Progenitor cell of endocrine pancreas (in vitro differentiated cells): ENCODE measurements at regions not wholly inside any gene's neighbourhood (a gene's known extent, or its start where the extent isn't known, plus 50 kb on each side); places are given as distances from the start of the nearest gene placed in this dataset.

ENCODE experiments used
- DNase-seq: peaks from one replicate; pipeline ENCODE4 v3.0.0; 2021; ENCODE audit warnings: low spot score; ENCODE audit not compliant: unreplicated experiment
- H3K27ac Mint-ChIP-seq: 2 replicates; pipeline ENCODE4 v1.8.0; 2021; ENCODE audit warnings: mild to moderate bottlenecking, moderate library complexity, mixed read lengths
- H3K27me3 Mint-ChIP-seq: 2 replicates; pipeline ENCODE4 v1.8.0; 2021; ENCODE audit warnings: mixed read lengths
- H3K36me3 Mint-ChIP-seq: 2 replicates; pipeline ENCODE4 v1.8.0; 2022; ENCODE audit warnings: mixed read lengths; ENCODE audit not compliant: insufficient read depth
- H3K4me1 Mint-ChIP-seq: 2 replicates; pipeline ENCODE4 v1.8.0; 2021; ENCODE audit warnings: low read depth, mixed read lengths
- H3K4me3 Mint-ChIP-seq: 2 replicates; pipeline ENCODE4 v1.8.0; 2021; ENCODE audit warnings: low read depth, mild to moderate bottlenecking, moderate library complexity, mixed read lengths
- H3K9me3 Mint-ChIP-seq: 2 replicates; pipeline ENCODE4 v1.8.0; 2021; ENCODE audit warnings: low read depth, mixed read lengths
- CTCF ChIP-seq: fragments of 200-600 bp; sonication (generic); IDR thresholded peaks from one replicate; pipeline ENCODE4 v1.5.0; 2021; ENCODE audit warnings: antibody characterized with exemption, mild to moderate bottlenecking; ENCODE audit not compliant: unreplicated experiment

GRCh38 chr2:56709181-56709580, 525.4 kb downstream of the CCDC85A start:
- no peak overlapping the region for H3K4me3 Mint-ChIP-seq
- no peak overlapping the region for H3K27ac Mint-ChIP-seq
- no peak for TF ChIP-seq CTCF
- no peaks in the 10 kb centered on the region for H3K4me1 Mint-ChIP-seq
- no peak for DNase-seq
- H3K36me3 Mint-ChIP-seq, result no peaks in the 10 kb centered on the region
- H3K9me3 Mint-ChIP-seq, result no peaks in the 10 kb centered on the region
- H3K27me3 Mint-ChIP-seq, result no peaks in the 10 kb centered on the region

GRCh38 chr2:56713161-56713676, 529.4 kb downstream of the CCDC85A start:
- H3K4me1 Mint-ChIP-seq, result no peaks in the 10 kb centered on the region
- no peak overlapping the region for H3K4me3 Mint-ChIP-seq
- no peaks in the 10 kb centered on the region for H3K27me3 Mint-ChIP-seq
- H3K27ac Mint-ChIP-seq, result no peak overlapping the region
- H3K36me3 Mint-ChIP-seq, result no peaks in the 10 kb centered on the region
- DNase-seq, result no peak
- TF ChIP-seq CTCF, result no peak
- H3K9me3 Mint-ChIP-seq, result no peaks in the 10 kb centered on the region

GRCh38 chr2:56713978-56714377, 530.2 kb downstream of the CCDC85A start:
- TF ChIP-seq CTCF, result no peak
- H3K4me1 Mint-ChIP-seq, result no peaks in the 10 kb centered on the region
- H3K36me3 Mint-ChIP-seq, result no peaks in the 10 kb centered on the region
- no peak overlapping the region for H3K27ac Mint-ChIP-seq
- H3K4me3 Mint-ChIP-seq, result no peak overlapping the region
- no peak for DNase-seq
- no peaks in the 10 kb centered on the region for H3K27me3 Mint-ChIP-seq
- H3K9me3 Mint-ChIP-seq, result peaks cover 3% of the 10 kb centered on the region

- Mint-ChIP-seq H3K27me3 (no peaks in the 10 kb centered on the region), H3K4me1 (no peaks in the 10 kb centered on the region), H3K4me3 (no peak overlapping the region), H3K9me3 (peaks cover 5% of the 10 kb centered on the region), H3K27ac (no peak overlapping the region), H3K36me3 (peaks cover 1% of the 10 kb centered on the region)
- DNase-seq, result no peak
- TF ChIP-seq CTCF, result no peak
Observed at GRCh38 chr2:56714400-56714799, 530.6 kb downstream of the CCDC85A start.

DNA sequence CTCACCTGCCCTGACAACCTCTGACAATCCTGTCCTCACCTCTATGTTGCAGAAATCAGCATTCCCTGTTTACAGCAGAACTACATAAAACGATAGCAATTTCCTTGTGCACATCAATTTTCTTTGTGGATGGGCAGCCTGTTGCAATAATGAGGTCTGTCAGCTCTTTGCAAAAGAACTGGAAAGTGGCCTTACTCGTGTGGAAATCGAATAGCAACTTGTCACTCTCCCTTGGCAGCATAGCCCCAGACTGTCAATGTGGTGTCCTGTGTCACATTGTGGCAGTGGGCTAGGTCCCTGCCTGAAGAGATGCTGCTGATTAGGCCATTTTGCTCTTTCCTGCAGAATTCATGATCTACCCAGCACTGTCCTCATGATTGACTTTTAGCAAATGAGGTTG, 531.9 kb downstream of the CCDC85A start:
- Mint-ChIP-seq H3K9me3 (peaks cover 10% of the 10 kb centered on the region), H3K36me3 (peaks cover 1% of the 10 kb centered on the region), H3K4me1 (no peaks in the 10 kb centered on the region), H3K27ac (no peak overlapping the region), H3K4me3 (no peak overlapping the region), H3K27me3 (no peaks in the 10 kb centered on the region)
- no peak for DNase-seq
- TF ChIP-seq CTCF, result no peak
